AG09309 (cell line): ENCODE measurements at regions not wholly inside any gene's neighbourhood (a gene's known extent, or its start where the extent isn't known, plus 50 kb on each side); places are given as distances from the start of the nearest gene placed in this dataset.

Experiments used
- DNase-seq: peaks from one replicate; pipeline ENCODE4 v3.0.0-alpha.2; 2010; ENCODE audit warnings: low read depth
- H3K4me3 ChIP-seq: 2 replicates; pipeline ENCODE4 v1.5.1; 2011; ENCODE audit warnings: mild to moderate bottlenecking, low read depth, low read length, moderate library complexity; ENCODE audit not compliant: control insufficient read depth
- TF ChIP-seq, protein P1 (sequence below): IDR thresholded peaks from 2 replicates; pipeline ENCODE4 v1.5.1; 2011; ENCODE audit warnings: mild to moderate bottlenecking, low read depth, low read length, inconsistent platforms; ENCODE audit not compliant: insufficient read depth, control insufficient read depth; ENCODE audit errors: missing control alignments

DNA sequence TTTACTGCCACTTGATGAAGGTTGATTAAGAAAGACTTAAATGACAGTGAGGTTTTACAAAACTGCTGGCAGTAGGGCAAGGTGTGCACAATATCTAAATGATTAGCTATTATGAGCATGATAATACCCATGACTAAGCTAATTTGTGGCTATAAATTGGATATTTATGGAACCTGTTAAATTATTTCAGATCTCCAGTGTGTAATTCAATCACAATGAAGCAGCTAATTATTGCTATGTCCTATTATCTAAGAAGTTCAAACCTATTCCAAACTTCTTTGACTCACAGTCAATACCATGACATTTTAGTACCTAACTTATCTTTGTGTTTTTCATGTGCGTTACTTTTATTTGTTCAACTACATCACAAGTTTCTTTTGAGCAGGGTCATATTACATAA is 253.8 kb upstream of the MMADHC start:
- no peak for DNase-seq
- H3K4me3 ChIP-seq = no peak overlapping the region
- TF ChIP-seq, protein P1, sequence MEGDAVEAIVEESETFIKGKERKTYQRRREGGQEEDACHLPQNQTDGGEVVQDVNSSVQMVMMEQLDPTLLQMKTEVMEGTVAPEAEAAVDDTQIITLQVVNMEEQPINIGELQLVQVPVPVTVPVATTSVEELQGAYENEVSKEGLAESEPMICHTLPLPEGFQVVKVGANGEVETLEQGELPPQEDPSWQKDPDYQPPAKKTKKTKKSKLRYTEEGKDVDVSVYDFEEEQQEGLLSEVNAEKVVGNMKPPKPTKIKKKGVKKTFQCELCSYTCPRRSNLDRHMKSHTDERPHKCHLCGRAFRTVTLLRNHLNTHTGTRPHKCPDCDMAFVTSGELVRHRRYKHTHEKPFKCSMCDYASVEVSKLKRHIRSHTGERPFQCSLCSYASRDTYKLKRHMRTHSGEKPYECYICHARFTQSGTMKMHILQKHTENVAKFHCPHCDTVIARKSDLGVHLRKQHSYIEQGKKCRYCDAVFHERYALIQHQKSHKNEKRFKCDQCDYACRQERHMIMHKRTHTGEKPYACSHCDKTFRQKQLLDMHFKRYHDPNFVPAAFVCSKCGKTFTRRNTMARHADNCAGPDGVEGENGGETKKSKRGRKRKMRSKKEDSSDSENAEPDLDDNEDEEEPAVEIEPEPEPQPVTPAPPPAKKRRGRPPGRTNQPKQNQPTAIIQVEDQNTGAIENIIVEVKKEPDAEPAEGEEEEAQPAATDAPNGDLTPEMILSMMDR = no peak

DNA sequence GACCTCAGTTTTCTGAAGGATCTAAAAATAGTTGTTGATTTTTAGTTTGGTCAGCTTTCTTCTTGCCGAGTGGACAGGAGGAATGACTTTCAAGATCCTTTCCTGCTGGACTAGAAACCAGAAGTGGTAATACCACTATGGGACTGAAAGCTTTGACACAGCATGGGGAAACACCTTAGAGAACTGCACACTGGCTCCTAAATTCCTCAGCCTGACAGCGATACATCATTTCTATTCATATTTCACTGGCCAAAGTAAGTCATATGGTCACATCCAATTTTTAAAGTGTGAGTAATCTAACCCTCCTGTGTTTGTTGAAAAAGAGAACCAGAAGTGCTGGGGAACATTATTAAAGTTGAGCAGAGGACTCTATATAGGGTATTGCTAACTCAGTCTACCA is 244.7 kb upstream of the MMADHC start:
- TF ChIP-seq, protein P1 = no peak
- no peak for DNase-seq
- H3K4me3 ChIP-seq = no peak overlapping the region

DNA sequence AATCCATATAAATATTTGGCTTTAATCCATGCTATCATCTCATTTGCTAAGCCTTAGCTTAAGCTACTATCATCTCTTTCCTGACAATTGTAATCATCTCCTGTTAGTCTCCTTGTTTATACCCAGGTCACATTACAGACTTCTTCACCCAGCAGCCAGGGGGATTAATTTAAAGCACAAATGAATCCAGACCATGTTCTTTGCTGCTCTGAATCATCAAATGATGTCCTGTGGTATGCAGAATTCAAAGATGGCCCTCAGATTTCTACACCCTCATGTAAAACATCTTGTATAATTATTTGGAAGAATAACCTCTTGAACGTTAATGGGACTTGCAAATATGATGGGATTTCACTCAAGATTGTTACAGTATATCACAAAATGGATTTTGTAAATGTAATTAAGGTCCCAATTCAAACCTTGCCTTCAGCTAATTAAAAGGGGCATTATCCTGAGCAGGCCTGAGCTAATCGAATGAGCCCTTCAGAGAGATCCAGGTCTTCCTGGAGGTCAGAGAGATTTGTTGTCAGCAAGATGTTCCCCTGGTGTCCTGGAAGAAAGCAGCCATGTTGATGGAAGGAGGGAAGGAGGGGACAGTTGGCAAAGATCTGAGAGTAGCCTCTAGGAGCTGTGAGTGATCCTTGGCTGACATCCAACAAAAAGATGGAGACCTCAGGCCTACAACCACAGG is 241.1 kb upstream of the MMADHC start:
- no peak overlapping the region for H3K4me3 ChIP-seq
- DNase-seq = no peak
- TF ChIP-seq, protein P1 = no peak

DNA sequence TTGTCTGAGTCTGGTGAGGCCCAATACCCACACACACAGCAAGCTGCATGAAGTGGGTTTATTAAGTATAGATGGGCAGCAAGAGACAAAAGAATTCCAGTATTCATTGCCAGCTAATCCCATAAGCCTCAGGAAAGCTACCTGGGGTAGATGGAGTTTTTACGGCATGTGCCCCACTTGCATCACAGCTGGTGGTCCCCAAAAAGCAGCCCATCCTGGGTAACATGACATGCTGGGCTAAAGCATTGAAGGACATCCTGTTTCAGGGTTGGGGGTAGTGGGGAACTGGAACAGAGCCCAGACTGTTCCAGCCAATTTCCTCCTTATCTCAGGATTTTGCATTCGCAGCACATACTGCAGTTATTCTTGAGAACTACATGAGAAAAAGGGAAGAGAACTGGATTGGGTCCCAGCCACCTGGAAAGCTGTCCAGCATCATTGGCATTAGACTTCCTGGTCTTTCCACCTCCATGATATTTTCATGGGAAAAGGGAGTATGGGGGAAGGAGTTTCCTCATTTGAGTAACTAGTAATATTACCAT is 240.1 kb upstream of the MMADHC start:
- no peak for DNase-seq
- H3K4me3 ChIP-seq = no peak overlapping the region
- TF ChIP-seq, protein P1 = no peak

DNA sequence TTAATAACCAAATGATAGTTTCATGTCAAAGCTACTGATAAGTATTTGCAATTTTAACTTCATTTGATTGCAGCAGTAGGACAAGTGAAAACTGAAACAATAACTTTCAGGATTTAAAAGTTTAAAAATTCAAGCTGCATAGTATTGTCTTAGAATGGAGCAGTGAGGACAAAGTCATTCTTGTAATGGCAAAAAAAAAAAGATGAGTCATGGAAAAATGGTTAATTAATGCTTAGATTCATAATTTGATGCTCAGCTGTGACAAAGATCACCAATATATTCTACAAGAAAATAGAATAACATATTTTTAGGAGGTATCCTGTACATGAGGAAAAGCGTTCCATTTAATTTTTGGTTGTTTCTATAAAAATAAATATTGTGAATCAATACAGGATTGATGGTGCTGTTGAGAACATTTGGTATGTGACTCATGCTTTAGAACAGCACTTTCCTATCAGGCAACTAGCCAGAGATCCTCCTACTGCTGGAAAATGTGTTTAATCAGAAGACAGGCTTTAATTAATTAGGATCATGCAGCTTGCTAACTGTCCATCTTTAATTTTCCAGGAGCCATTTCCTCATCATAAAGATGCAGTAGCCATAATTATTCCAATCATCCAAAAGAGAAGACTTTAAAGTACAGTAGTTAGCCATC is 239.0 kb upstream of the MMADHC start:
- TF ChIP-seq, protein P1 = no peak
- no peak overlapping the region for H3K4me3 ChIP-seq
- no peak for DNase-seq

DNA sequence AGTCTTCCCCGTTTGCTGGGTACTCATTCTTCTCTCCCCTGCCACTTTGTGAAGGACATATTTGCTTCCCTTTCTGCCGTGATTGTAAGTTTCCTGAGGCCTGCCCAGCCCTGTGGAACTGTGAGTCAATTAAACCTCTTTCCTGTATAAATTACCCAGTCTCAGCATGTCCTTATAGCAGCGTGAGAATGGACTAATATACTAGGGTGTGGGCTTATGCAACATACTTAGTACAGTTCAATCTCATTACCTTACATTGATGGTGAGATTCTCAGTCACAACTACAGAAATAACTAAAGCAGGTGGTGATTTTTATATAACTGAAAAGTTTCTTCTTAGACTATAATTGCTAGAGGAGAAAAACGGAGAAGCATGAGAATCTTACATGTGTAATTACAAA is 237.9 kb upstream of the MMADHC start:
- DNase-seq = no peak
- H3K4me3 ChIP-seq = no peak overlapping the region
- TF ChIP-seq, protein P1 = no peak

DNA sequence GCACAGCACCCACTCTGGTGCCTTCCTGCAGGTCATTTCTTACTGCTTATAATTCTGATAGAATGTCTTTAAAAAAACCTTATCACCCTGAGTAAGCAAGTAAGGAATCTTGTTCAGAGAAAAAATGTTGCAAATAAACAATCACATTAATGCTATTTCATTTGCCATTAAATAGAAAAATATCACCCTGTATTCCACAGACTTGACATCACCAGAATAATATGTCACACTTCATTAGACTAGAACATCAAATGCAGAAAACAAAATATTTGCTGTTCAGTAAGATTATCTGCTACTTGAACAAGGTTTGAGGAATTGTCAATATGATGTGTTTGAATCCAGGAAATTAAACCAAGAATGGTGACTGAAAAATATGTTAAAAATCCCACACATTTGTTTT is 236.6 kb upstream of the MMADHC start:
- DNase-seq = no peak
- TF ChIP-seq, protein P1 = no peak
- H3K4me3 ChIP-seq = no peak overlapping the region
